Endothelial cell of umbilical vein (primary cell): ENCODE measurements at regions not wholly inside any gene's neighbourhood (a gene's known extent, or its start where the extent isn't known, plus 50 kb on each side); places are given as distances from the start of the nearest gene placed in this dataset.
A peak's percentile ranks its signal among the peaks of the same experiment; 100 is the strongest.

Source experiments
- BruUV-seq: library from RNA; stranded (reverse); fragments of 400-500 nt; replicated peaks from 2 replicates; lab custom pipeline; 2021; lab: Mats Ljungman, UMichigan
- CTCF ChIA-PET: fragments of 300-600, 350-600 bp; sonication (Branson Sonifier 250); formaldehyde crosslinking; loops from one replicate; lab custom pipeline; 2021; ENCODE audit warnings: antibody characterized with exemption, inconsistent platforms; lab: Charles Lee
- POLR2A ChIA-PET: fragments of 300-600, 350-600 bp; sonication (Branson Sonifier 250); formaldehyde crosslinking; loops from one replicate; lab custom pipeline; 2021; ENCODE audit warnings: antibody characterized with exemption, inconsistent platforms; lab: Charles Lee
- DNase-seq: peaks from one replicate; pipeline ENCODE4 v3.0.0-alpha.2; 2011; ENCODE audit warnings: low read depth, low spot score
- FAIRE-seq: peaks from 2 replicates; lab custom pipeline; 2011; peaks lifted over from hg19 to GRCh38; lab: Jason Lieb, UNC
- H2AFZ ChIP-seq: 2 replicates; pipeline ENCODE4 v1.6.0; 2012; ENCODE audit warnings: low read depth, low read length, control low read depth, inconsistent platforms
- H3K27ac ChIP-seq: 2 replicates; pipeline ENCODE4 v1.5.1; 2011; ENCODE audit warnings: low read depth, mild to moderate bottlenecking, control low read depth, low read length, moderate library complexity; ENCODE audit not compliant: insufficient read depth
- H3K27me3 ChIP-seq, 2 experiments: 2 replicates each; pipeline versions ENCODE4 v1.6.0 to v1.6.1; 2011; ENCODE audit warnings: low read length in 2 of 2, mixed read lengths in 1 of 2; ENCODE audit not compliant: control insufficient read depth in 2 of 2, insufficient read depth in 2 of 2
- H3K36me3 ChIP-seq, 2 experiments: 2 replicates in 1 of 2; 3 replicates in 1 of 2; pipeline ENCODE4 v1.5.1; 2011; ENCODE audit warnings: low read length in 2 of 2, mild to moderate bottlenecking in 1 of 2, moderate library complexity in 1 of 2; ENCODE audit not compliant: control insufficient read depth in 2 of 2, insufficient read depth in 2 of 2; ENCODE audit errors: extremely low read depth in 1 of 2
- H3K4me1 ChIP-seq: 3 replicates; pipeline ENCODE4 v1.5.1; 2011; ENCODE audit warnings: mild to moderate bottlenecking, low read length; ENCODE audit not compliant: control insufficient read depth, insufficient read depth; ENCODE audit errors: extremely low read depth
- H3K4me2 ChIP-seq: 2 replicates; pipeline ENCODE4 v1.6.1; 2011; ENCODE audit warnings: low read length, control low read depth, mixed read lengths; ENCODE audit not compliant: insufficient read depth
- H3K4me3 ChIP-seq, 3 experiments: fragments of 200-600 bp in 1 of 3; sonication (generic), shearing (Covaris generic) in 1 of 3; replicated peaks in 1 of 3; 2 replicates each; pipeline ENCODE4 v1.5.1; 2011 to 2016; ENCODE audit warnings: control low read depth in 3 of 3, low read length in 3 of 3, mild to moderate bottlenecking in 2 of 3, inconsistent platforms in 1 of 3, low read depth in 1 of 3, moderate library complexity in 1 of 3; ENCODE audit not compliant: insufficient read depth in 1 of 3
- H3K79me2 ChIP-seq: 2 replicates; pipeline ENCODE4 v1.6.0; 2012; ENCODE audit warnings: low read length, inconsistent platforms; ENCODE audit not compliant: control insufficient read depth, insufficient read depth
- H3K9ac ChIP-seq: replicated peaks from 2 replicates; pipeline ENCODE3; 2011; ENCODE audit warnings: low read length, control low read depth; ENCODE audit not compliant: insufficient read depth; ENCODE audit errors: extremely low read depth
- H3K9me1 ChIP-seq: replicated peaks from 3 replicates; pipeline ENCODE4 v1.6.0; 2011; ENCODE audit warnings: mild to moderate bottlenecking, low read length; ENCODE audit not compliant: control insufficient read depth, insufficient read depth; ENCODE audit errors: extremely low read depth
- H3K9me3 ChIP-seq: replicated peaks from 2 replicates; pipeline ENCODE4 v1.5.1; 2012; ENCODE audit warnings: low read length, inconsistent platforms; ENCODE audit not compliant: control insufficient read depth, insufficient read depth
- H4K20me1 ChIP-seq: replicated peaks from 2 replicates; pipeline ENCODE3; 2011; ENCODE audit warnings: mild to moderate bottlenecking, low read length; ENCODE audit not compliant: control insufficient read depth, insufficient read depth; ENCODE audit errors: extremely low read depth
- CTCF ChIP-seq, 2 donors: IDR thresholded peaks; 1 replicate in 1 of 2; 2 replicates in 1 of 2; pipeline ENCODE4 v1.5.1; 2011; ENCODE audit warnings: low read length in 2 of 2, mild to moderate bottlenecking in 2 of 2, moderate library complexity in 2 of 2, control low read depth in 1 of 2, inconsistent platforms in 1 of 2, low read depth in 1 of 2; ENCODE audit not compliant: insufficient read depth in 1 of 2; ENCODE audit errors: extremely low read depth in 1 of 2
- EZH2 ChIP-seq: IDR thresholded peaks from 2 replicates; pipeline ENCODE4 v1.6.1; 2012; ENCODE audit warnings: borderline replicate concordance, low read depth, mild to moderate bottlenecking, moderate library complexity, low read length, inconsistent platforms; ENCODE audit not compliant: severe bottlenecking
- FOS ChIP-seq: IDR thresholded peaks from 2 replicates; pipeline ENCODE4 v1.6.1; 2011; ENCODE audit warnings: mild to moderate bottlenecking, low read length, moderate library complexity, borderline replicate concordance; ENCODE audit not compliant: insufficient read depth
- GATA2 ChIP-seq: IDR thresholded peaks from 2 replicates; pipeline ENCODE4 v1.7.0; 2011; ENCODE audit warnings: low read depth, mild to moderate bottlenecking, moderate library complexity, mixed read lengths, low read length; ENCODE audit not compliant: insufficient read length, insufficient read depth
- JUN ChIP-seq: IDR thresholded peaks from 2 replicates; pipeline ENCODE4 v1.6.1; 2011; ENCODE audit warnings: borderline replicate concordance, low read depth; ENCODE audit not compliant: insufficient read length, insufficient read depth
- MYC ChIP-seq: IDR thresholded peaks from one replicate; pipeline ENCODE4 v1.6.1; 2011; ENCODE audit warnings: mild to moderate bottlenecking, low read depth, low read length
- POLR2A ChIP-seq: IDR thresholded peaks from 2 replicates; pipeline ENCODE4 v1.6.1; 2012; ENCODE audit warnings: low read depth, mild to moderate bottlenecking, control low read depth, low read length
- POLR2AphosphoS5 ChIP-seq: IDR thresholded peaks from 2 replicates; pipeline ENCODE4 v1.6.1; 2012; ENCODE audit warnings: low read depth, mild to moderate bottlenecking, control low read depth, low read length, moderate library complexity; ENCODE audit not compliant: insufficient read depth
- dilution Hi-C: fragments of 300-500 bp; cut with MboI; formaldehyde crosslinking; loops from one replicate; pipeline ENCODE4 v1.15.0; 2019; ENCODE audit warnings: low sequenced_read_pairs; ENCODE audit not compliant: extremely low pct_ligation_motif_present
- intact Hi-C: fragments of 100-400 bp; cut with micrococcal nuclease; formaldehyde crosslinking; loops from one replicate; pipeline ENCODE4 v1.10.0; 2022
- TF ChIP-seq, protein P1 (sequence below): IDR thresholded peaks from 2 replicates; pipeline ENCODE4 v1.6.1; 2011; ENCODE audit not compliant: insufficient read depth, insufficient read length

- TF ChIP-seq POLR2AphosphoS5 (no peak), MYC (no peak), EZH2 (no peak), FOS (no peak), JUN (no peak), CTCF (IDR thresholded peaks at IDR 0.05; ENCODE audit: extremely low read depth in 1 of 2, insufficient read depth in 1 of 2, low read depth in 1 of 2, low read length in 2 of 2) (no peak), POLR2A (no peak), GATA2 (no peak)
- TF ChIP-seq, protein P1, sequence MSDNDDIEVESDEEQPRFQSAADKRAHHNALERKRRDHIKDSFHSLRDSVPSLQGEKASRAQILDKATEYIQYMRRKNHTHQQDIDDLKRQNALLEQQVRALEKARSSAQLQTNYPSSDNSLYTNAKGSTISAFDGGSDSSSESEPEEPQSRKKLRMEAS, result no peak
- H3K4me2 ChIP-seq, result peak overlapping the region; percentile 8
- no peak overlapping the region for H3K4me3 ChIP-seq
- H3K9me1 ChIP-seq, result no peaks in the 10 kb centered on the region
- H4K20me1 ChIP-seq, result no peaks in the 10 kb centered on the region
- BruUV-seq, result TSS peak; percentile 76
- DNase-seq (no peak), FAIRE-seq (no peak)
- POLR2A ChIA-PET, result no interaction called here
- intact Hi-C loops (loop anchor here (1.0 kb wide), 3 partner anchors 28 to 192 kb away; no protein-coding TSS in a partner anchor), dilution Hi-C loops (no loop called here)
- H3K36me3 ChIP-seq, result no peaks in the 10 kb centered on the region
- H3K9me3 ChIP-seq, result no peaks in the 10 kb centered on the region
- CTCF ChIA-PET, result interaction anchor here (0.7 to 2.3 kb wide), 3 partner anchors 29 to 560 kb away, joined by 3 to 5 read pairs (median 4); no protein-coding TSS in a partner anchor
- peak overlapping the region; percentile 24 for H3K27ac ChIP-seq
- H3K9ac ChIP-seq, result no peak overlapping the region
- H2AFZ ChIP-seq, result no peak overlapping the region
- peaks cover 21% of the 10 kb centered on the region for H3K4me1 ChIP-seq
- no peaks in the 10 kb centered on the region for H3K79me2 ChIP-seq
- H3K27me3 ChIP-seq, result no peaks in the 10 kb centered on the region
These were observed 526.4 kb downstream of the KIF20B start for GRCh38 chr10:90227786-90228185.
